ENCODE measurements at regions not wholly inside any gene's neighbourhood (a gene's known extent, or its start where the extent isn't known, plus 50 kb on each side); places are given as distances from the start of the nearest gene placed in this dataset.
"Not testable (repeated sequence)": the region's sequence is repeated elsewhere in the genome, so short reads cannot be mapped to it uniquely, and the experiment has no call there.

GRCh38 chr16:86884390-86884650, 306.0 kb downstream of the FOXL1 start:
- H3K36me3 Mint-ChIP-seq: no peaks in the 10 kb centered on the region
- no peak overlapping the region for H3K27ac Mint-ChIP-seq
- peaks cover 0 to 5% (median 0%) of the 10 kb centered on the region in 6 donors for H3K9me3 Mint-ChIP-seq
- H3K4me1 Mint-ChIP-seq: no peaks in the 10 kb centered on the region
- peaks cover 11 to 18% (median 12%) of the 10 kb centered on the region in 3 donors for H3K27me3 Mint-ChIP-seq (ENCODE audit: low read depth in 3 of 3)
- DNase-seq: no peak
- no peak overlapping the region for H3K4me3 Mint-ChIP-seq

DNA sequence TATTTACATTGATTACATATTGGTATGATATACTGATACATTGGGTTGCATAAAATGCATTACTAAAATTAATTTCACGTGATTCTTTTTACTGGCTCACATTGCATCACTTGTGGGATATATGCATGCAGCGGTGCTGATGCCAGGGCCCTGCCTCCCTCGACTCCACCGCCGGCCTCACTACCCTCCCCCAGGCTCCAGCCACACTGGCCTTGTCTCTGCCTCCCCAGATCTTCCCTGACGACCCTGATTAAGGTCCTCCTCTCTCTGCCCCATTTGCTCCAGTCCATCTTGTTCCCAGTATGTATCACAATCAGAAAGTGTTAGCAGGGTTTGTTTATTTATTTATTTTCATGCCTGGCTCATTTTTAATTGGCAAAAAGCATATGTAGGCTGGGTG, 306.8 kb downstream of the FOXL1 start:
- H3K27ac Mint-ChIP-seq: no peak overlapping the region
- peaks cover 6 to 15% (median 7%) of the 10 kb centered on the region in 3 donors for H3K27me3 Mint-ChIP-seq (ENCODE audit: low read depth in 3 of 3)
- H3K36me3 Mint-ChIP-seq: no peaks in the 10 kb centered on the region
- H3K9me3 Mint-ChIP-seq: peaks cover 0 to 5% (median 0%) of the 10 kb centered on the region in 6 donors
- no peak overlapping the region for H3K4me3 Mint-ChIP-seq
- DNase-seq: no peak
- H3K4me1 Mint-ChIP-seq: no peaks in the 10 kb centered on the region

DNA sequence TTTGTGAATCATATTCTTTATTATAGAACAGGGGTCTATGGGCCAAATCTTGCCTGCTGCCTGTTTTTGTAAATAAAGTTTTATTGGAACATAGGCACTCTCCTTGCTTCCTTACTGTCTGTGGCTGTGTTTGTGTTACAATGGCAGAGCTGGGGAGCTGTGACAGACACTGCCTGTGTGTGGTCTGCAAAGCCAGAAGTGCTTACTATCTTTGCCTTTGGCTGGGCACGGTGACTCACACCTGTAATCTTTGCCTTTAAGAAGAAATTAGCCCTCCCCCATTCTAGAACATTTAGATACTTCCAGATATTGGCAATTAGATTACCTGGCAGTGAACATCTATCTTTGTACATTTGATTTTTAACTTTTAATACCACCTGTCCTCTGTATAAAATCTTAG, 308.3 kb downstream of the FOXL1 start:
- Mint-ChIP-seq H3K4me1 (no peaks in the 10 kb centered on the region), H3K27me3 (ENCODE audit: low read depth in 3 of 3) (peaks cover 5 to 12% (median 7%) of the 10 kb centered on the region in 3 donors), H3K36me3 (no peaks in the 10 kb centered on the region), H3K9me3 (peaks cover 0 to 9% (median 0%) of the 10 kb centered on the region in 6 donors), H3K27ac (no peak overlapping the region), H3K4me3 (no peak overlapping the region)
- DNase-seq: no peak

DNA sequence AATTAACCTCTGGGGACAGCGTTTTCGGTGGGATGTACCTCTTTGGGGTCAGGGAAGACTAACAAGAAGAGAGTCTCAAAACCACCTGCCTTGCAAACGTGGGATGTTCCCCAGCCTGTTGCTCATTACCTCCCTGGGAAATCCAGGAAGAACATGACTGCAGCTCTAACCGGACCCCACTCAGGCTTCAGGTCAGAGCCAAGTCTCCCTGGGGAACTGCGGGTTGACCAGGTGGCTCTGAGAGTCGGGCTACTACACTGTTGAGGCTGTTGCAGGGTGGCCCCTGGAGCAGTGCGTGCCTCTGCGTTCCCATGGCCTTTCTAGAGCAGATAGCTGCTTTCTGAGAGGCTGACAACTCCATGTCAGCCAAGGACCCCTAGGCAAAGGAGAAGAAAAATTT, 309.1 kb downstream of the FOXL1 start:
- H3K9me3 Mint-ChIP-seq: peaks cover 0 to 9% (median 0%) of the 10 kb centered on the region in 6 donors
- H3K27ac Mint-ChIP-seq: no peak overlapping the region
- no peak overlapping the region for H3K4me3 Mint-ChIP-seq
- no peaks in the 10 kb centered on the region for H3K36me3 Mint-ChIP-seq
- H3K4me1 Mint-ChIP-seq: no peaks in the 10 kb centered on the region
- peaks cover 5 to 16% (median 7%) of the 10 kb centered on the region in 3 donors for H3K27me3 Mint-ChIP-seq (ENCODE audit: low read depth in 3 of 3)
- no peak for DNase-seq

DNA sequence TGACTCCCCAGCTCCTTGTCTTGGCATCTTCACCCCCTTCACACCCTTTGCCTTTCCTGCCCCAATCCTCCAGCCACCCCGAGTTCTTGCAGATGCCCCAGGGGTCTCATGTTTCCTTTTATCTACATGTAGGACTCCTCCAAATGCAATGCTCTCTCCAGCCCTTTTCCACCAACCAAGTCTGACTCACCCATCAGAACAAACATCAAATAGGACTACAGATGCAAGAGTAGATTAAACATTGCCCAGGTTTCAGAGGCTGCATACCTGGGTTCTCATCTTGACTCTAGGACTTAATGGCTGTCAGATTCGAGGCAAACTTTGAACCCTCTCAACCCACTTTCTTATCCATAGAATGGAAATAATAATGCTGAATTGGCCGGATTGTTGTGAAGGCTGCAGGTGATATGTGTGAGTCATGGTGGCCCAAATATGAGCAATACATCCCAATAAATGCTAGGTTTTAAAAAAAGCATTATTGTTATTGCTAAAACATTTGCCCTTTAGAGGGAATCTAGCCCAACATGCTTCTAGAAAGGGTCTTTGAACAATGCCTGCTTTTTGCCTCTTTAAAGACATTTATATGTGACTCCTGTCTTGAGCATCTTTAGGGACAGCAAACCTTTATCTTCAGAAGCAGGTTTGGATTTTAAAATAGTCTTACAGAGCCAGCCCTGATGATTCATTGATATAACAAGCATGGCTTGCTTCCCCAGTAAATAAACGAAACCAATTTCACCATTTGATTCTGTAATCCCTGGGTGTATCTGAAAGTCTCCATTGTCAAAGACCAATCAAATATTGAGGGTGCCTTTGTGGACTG, 310.1 kb downstream of the FOXL1 start:
- no peaks in the 10 kb centered on the region for H3K4me1 Mint-ChIP-seq
- H3K36me3 Mint-ChIP-seq: no peaks in the 10 kb centered on the region
- peaks cover 5 to 18% (median 6%) of the 10 kb centered on the region in 3 donors for H3K27me3 Mint-ChIP-seq (ENCODE audit: low read depth in 3 of 3)
- peaks cover 0 to 8% (median 0%) of the 10 kb centered on the region in 6 donors for H3K9me3 Mint-ChIP-seq
- no peak for DNase-seq
- H3K4me3 Mint-ChIP-seq: no peak overlapping the region
- H3K27ac Mint-ChIP-seq: no peak overlapping the region

GRCh38 chr16:86889054-86889366, 310.7 kb downstream of the FOXL1 start:
- H3K36me3 Mint-ChIP-seq, H3K4me3 Mint-ChIP-seq, DNase-seq, H3K27ac Mint-ChIP-seq, H3K4me1 Mint-ChIP-seq, H3K9me3 Mint-ChIP-seq: not testable (repeated sequence)
- peaks cover 4 to 18% (median 6%) of the 10 kb centered on the region in 3 donors for H3K27me3 Mint-ChIP-seq (ENCODE audit: low read depth in 3 of 3)

DNA sequence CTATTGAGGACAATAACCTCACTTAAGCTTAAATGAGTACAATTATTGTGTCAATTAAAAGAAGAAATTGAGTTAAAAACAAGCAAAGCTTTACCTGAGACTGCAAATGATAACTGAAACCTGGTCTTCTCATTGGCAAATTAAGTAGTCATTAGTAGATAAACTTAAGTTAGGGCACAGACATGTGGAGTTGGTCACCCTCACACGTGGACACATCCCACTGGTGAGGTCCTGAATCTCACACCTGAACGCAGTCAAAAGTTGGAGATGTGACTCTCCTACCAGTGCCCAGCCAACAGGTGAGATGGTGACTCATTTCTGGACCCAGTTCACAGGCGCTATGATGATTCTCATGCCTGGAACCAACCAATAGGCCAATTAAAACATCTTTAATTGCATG, 311.6 kb downstream of the FOXL1 start:
- Mint-ChIP-seq H3K4me3 (no peak overlapping the region), H3K27ac (no peak overlapping the region), H3K36me3 (no peaks in the 10 kb centered on the region), H3K27me3 (ENCODE audit: low read depth in 3 of 3) (peaks cover 2 to 20% (median 4%) of the 10 kb centered on the region in 3 donors), H3K9me3 (peaks cover 0 to 8% (median 0%) of the 10 kb centered on the region in 6 donors), H3K4me1 (no peaks in the 10 kb centered on the region)
- DNase-seq: no peak

DNA sequence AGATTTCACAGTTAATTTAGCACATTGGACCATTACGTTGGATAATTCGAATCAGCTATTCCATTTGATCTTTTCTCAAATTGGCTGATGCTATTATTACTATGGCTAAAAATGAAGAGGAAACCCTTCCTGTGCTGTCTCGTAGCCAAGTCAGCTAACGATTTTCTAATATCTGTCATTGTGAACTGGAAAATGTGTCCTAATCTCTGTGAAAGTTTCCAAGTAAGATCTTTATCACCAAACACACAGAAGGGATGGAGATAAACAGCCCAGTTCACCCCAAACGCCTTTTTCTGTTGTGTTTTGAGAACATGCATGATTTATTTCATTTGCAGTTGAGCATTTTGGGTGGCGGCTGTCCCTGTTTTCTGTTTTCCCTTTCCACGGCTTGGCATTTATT, 312.8 kb downstream of the FOXL1 start:
- DNase-seq: no peak
- Mint-ChIP-seq H3K9me3 (peaks cover 0 to 8% (median 0%) of the 10 kb centered on the region in 6 donors), H3K36me3 (no peaks in the 10 kb centered on the region)

GRCh38 chr16:86891631-86892030, 313.3 kb downstream of the FOXL1 start:
- Mint-ChIP-seq H3K27ac (no peak overlapping the region), H3K36me3 (no peaks in the 10 kb centered on the region), H3K9me3 (peaks cover 0 to 7% (median 0%) of the 10 kb centered on the region in 6 donors), H3K4me3 (no peak overlapping the region), H3K27me3 (ENCODE audit: low read depth in 3 of 3) (peaks cover 0 to 14% (median 4%) of the 10 kb centered on the region in 3 donors), H3K4me1 (no peaks in the 10 kb centered on the region)
- no peak for DNase-seq

More for the DNA sequence above, 312.8 kb downstream of the FOXL1 start:
- Mint-ChIP-seq H3K27me3 (ENCODE audit: low read depth in 3 of 3) (peaks cover 0 to 14% (median 4%) of the 10 kb centered on the region in 3 donors), H3K27ac (no peak overlapping the region), H3K4me1 (no peaks in the 10 kb centered on the region), H3K4me3 (no peak overlapping the region)

- Mint-ChIP-seq H3K4me3 (no peak overlapping the region), H3K4me1 (no peaks in the 10 kb centered on the region), H3K9me3 (peaks cover 0 to 4% (median 0%) of the 10 kb centered on the region in 6 donors), H3K27ac (no peak overlapping the region), H3K36me3 (no peaks in the 10 kb centered on the region), H3K27me3 (ENCODE audit: low read depth in 3 of 3) (peaks cover 0 to 14% (median 4%) of the 10 kb centered on the region in 3 donors)
- DNase-seq: no peak
Measured at GRCh38 chr16:86892509-86892908, 314.2 kb downstream of the FOXL1 start.

DNA sequence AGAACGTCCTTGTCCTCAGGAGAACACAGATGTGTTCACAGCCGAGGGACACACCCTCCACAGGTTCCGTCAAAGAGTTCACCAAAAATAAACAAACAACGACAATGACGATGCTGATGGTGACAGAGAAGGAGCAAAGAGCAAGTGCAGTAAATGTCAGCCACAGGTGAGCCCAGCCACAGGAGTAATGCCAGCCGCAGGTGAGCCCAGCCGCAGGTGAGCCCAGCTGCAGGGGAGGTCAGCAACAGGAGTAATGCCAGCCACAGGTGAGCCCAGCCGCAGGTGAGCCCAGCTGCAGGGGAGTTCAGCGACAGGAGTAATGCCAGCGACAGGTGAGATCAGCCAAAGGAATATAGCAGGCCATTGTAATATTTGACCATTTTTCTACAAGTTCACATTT, 315.2 kb downstream of the FOXL1 start:
- Mint-ChIP-seq H3K4me3 (no peak overlapping the region), H3K36me3 (no peaks in the 10 kb centered on the region), H3K27ac (no peak overlapping the region), H3K27me3 (ENCODE audit: low read depth in 3 of 3) (peaks cover 0 to 10% (median 0%) of the 10 kb centered on the region in 3 donors), H3K4me1 (no peaks in the 10 kb centered on the region), H3K9me3 (peaks cover 0 to 4% (median 0%) of the 10 kb centered on the region in 6 donors)
- no peak for DNase-seq

DNA sequence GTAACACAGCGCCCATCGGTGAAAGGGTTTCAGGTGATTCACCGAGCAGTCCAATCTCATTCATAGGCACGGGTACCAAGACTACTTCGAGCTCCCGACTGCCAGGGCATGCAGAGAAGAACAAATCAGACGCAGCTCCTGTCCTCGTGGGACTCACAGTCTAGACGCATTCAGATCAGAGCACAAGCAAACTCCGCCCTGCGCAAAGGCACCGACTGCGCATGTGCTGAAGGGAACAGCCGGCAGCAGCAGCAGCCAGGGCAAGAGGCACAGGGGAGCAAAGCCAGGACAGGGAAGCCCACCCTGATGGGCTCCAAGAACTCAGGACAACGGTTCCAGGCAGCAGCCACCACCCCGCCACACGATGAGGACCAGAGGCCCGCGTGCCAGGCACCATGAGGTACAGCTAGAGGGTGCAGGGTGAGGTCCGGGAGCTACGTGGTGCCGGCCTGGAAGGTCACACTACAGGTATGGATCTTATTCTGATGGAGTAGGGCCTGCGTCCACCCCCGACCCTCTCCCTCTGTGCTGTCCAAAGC, 315.7 kb downstream of the FOXL1 start:
- H3K36me3 Mint-ChIP-seq: no peaks in the 10 kb centered on the region
- DNase-seq: no peak
- no peaks in the 10 kb centered on the region for H3K4me1 Mint-ChIP-seq
- peaks cover 0 to 10% (median 0%) of the 10 kb centered on the region in 3 donors for H3K27me3 Mint-ChIP-seq (ENCODE audit: low read depth in 3 of 3)
- H3K9me3 Mint-ChIP-seq: peaks cover 0 to 4% (median 0%) of the 10 kb centered on the region in 6 donors
- no peak overlapping the region for H3K27ac Mint-ChIP-seq
- no peak overlapping the region for H3K4me3 Mint-ChIP-seq

GRCh38 chr16:86894925-86895324, 316.6 kb downstream of the FOXL1 start:
- Mint-ChIP-seq H3K9me3 (peaks cover 0 to 4% (median 0%) of the 10 kb centered on the region in 6 donors), H3K36me3 (no peaks in the 10 kb centered on the region), H3K4me3 (no peak overlapping the region), H3K27me3 (ENCODE audit: low read depth in 3 of 3) (peaks cover 0 to 10% (median 0%) of the 10 kb centered on the region in 3 donors), H3K27ac (no peak overlapping the region), H3K4me1 (no peaks in the 10 kb centered on the region)
- no peak for DNase-seq

- DNase-seq: no peak
- H3K4me1 Mint-ChIP-seq: no peaks in the 10 kb centered on the region
- no peak overlapping the region for H3K4me3 Mint-ChIP-seq
- H3K27me3 Mint-ChIP-seq (ENCODE audit: low read depth in 3 of 3): peaks cover 0 to 10% (median 0%) of the 10 kb centered on the region in 3 donors
- no peaks in the 10 kb centered on the region for H3K36me3 Mint-ChIP-seq
- no peak overlapping the region for H3K27ac Mint-ChIP-seq
- peaks cover 0 to under 1% (median 0%) of the 10 kb centered on the region in 6 donors for H3K9me3 Mint-ChIP-seq
Measured at GRCh38 chr16:86895606-86896005, 317.3 kb downstream of the FOXL1 start.

- Mint-ChIP-seq H3K4me1 (no peaks in the 10 kb centered on the region), H3K27ac (no peak overlapping the region), H3K4me3 (no peak overlapping the region), H3K27me3 (ENCODE audit: low read depth in 3 of 3) (peaks cover 0 to 9% (median 0%) of the 10 kb centered on the region in 3 donors), H3K9me3 (no peaks in the 10 kb centered on the region), H3K36me3 (no peaks in the 10 kb centered on the region)
- DNase-seq: no peak
Measured at GRCh38 chr16:86896976-86897375, 318.6 kb downstream of the FOXL1 start.

Data from immature natural killer cell (primary cell).